Esophagus squamous epithelium (tissue), 5 donors: ENCODE measurements at regions not wholly inside any gene's neighbourhood (a gene's known extent, or its start where the extent isn't known, plus 50 kb on each side); places are given as distances from the start of the nearest gene placed in this dataset.

Experiments used
- DNase-seq: peaks from one replicate; lab custom pipeline; 2025; lab: John Stamatoyannopoulos, UW
- H3K27ac ChIP-seq, 4 donors: fragments of 200-600 bp; sonication (generic); one replicate each; pipeline ENCODE4 v1.5.1; 2016 to 2019; ENCODE audit warnings: mild to moderate bottlenecking in 1 of 4
- H3K27me3 ChIP-seq, 4 donors: fragments of 200-600 bp; sonication (generic); 1 replicate in 3 of 4; 2 replicates in 1 of 4; pipeline versions ENCODE4 v1.5.1 to v1.6.0; 2017 to 2021; ENCODE audit warnings: antibody characterized with exemption in 1 of 4
- H3K36me3 ChIP-seq, 3 donors: fragments of 200-600 bp; sonication (generic); one replicate each; pipeline ENCODE4 v1.5.1; 2016 to 2019
- H3K4me1 ChIP-seq, 3 donors: fragments of 200-600 bp; sonication (generic); one replicate each; pipeline ENCODE4 v1.5.1; 2017 to 2019
- H3K4me3 ChIP-seq, 4 donors: fragments of 200-600 bp; sonication (generic); 1 replicate in 3 of 4; 2 replicates in 1 of 4; pipeline ENCODE4 v1.5.1; 2016 to 2019; ENCODE audit warnings: mild to moderate bottlenecking in 2 of 4, moderate library complexity in 1 of 4
- H3K9me3 ChIP-seq, 3 donors: fragments of 200-600 bp; sonication (generic); one replicate each; pipeline ENCODE4 v1.5.1; 2016 to 2019
- POLR2A ChIP-seq, 4 donors: fragments of 450-650 bp; IDR thresholded peaks; one replicate each; pipeline ENCODE4 v1.6.1; 2017; ENCODE audit warnings: antibody characterized with exemption in 4 of 4, mild to moderate bottlenecking in 4 of 4, moderate library complexity in 3 of 4
- WGBS, 2 donors: methylation state at CpG; one replicate each; pipeline ENCODE4 v1.1.5; 2018; 5-methylcytosine and 5-hydroxymethylcytosine counted together
- intact Hi-C: fragments of 100-400 bp; cut with DNase I; formaldehyde crosslinking; loops from one replicate; pipeline ENCODE4 v1.15.0; 2022
- TF ChIP-seq, protein P1 (sequence below), 6 experiments: fragments of 450-650 bp in 4 of 6; fragments of 200-600 bp in 2 of 6; sonication (generic) in 2 of 6; IDR thresholded peaks; one replicate each; pipeline ENCODE4 v1.5.1; 2016 to 2019; ENCODE audit warnings: antibody characterized with exemption in 6 of 6, mild to moderate bottlenecking in 4 of 6, moderate library complexity in 4 of 6
- donor health status: DM: yes; HTN: yes; CAD: no.

- DNase-seq: no peak
- intact Hi-C loops: no loop called here
- Histone ChIP-seq H3K4me3 (no peak overlapping the region), H3K27ac (no peak overlapping the region), H3K36me3 (no peaks in the 10 kb centered on the region), H3K9me3 (no peaks in the 10 kb centered on the region), H3K4me1 (no peaks in the 10 kb centered on the region), H3K27me3 (no peaks in the 10 kb centered on the region)
- 83 to 87% methylated on average over 9 to 10 of the region's 13 CpGs for WGBS, 2 donors
- TF ChIP-seq, protein P1, sequence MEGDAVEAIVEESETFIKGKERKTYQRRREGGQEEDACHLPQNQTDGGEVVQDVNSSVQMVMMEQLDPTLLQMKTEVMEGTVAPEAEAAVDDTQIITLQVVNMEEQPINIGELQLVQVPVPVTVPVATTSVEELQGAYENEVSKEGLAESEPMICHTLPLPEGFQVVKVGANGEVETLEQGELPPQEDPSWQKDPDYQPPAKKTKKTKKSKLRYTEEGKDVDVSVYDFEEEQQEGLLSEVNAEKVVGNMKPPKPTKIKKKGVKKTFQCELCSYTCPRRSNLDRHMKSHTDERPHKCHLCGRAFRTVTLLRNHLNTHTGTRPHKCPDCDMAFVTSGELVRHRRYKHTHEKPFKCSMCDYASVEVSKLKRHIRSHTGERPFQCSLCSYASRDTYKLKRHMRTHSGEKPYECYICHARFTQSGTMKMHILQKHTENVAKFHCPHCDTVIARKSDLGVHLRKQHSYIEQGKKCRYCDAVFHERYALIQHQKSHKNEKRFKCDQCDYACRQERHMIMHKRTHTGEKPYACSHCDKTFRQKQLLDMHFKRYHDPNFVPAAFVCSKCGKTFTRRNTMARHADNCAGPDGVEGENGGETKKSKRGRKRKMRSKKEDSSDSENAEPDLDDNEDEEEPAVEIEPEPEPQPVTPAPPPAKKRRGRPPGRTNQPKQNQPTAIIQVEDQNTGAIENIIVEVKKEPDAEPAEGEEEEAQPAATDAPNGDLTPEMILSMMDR (IDR thresholded peaks at IDR 0.05): no peak
- TF ChIP-seq POLR2A (IDR thresholded peaks at IDR 0.05): no peak
These were observed 308.6 kb upstream of the ZFHX3 start for GRCh38 chr16:73356401-73357079.

GRCh38 chr16:73355981-73356380, 308.1 kb upstream of the ZFHX3 start:
- Histone ChIP-seq H3K36me3 (no peaks in the 10 kb centered on the region), H3K4me1 (no peaks in the 10 kb centered on the region), H3K27ac (no peak overlapping the region), H3K9me3 (no peaks in the 10 kb centered on the region), H3K27me3 (no peaks in the 10 kb centered on the region), H3K4me3 (no peak overlapping the region)
- intact Hi-C loops: no loop called here
- TF ChIP-seq POLR2A (IDR thresholded peaks at IDR 0.05): no peak
- TF ChIP-seq, protein P1 (IDR thresholded peaks at IDR 0.05): no peak
- DNase-seq: no peak
- WGBS, 2 donors: 82 to 94% methylated on average over 7 to 10 of the region's 10 CpGs

- no peaks in the 10 kb centered on the region for H3K36me3 ChIP-seq
- no peaks in the 10 kb centered on the region for H3K9me3 ChIP-seq
- DNase-seq: no peak
- no peak overlapping the region for H3K27ac ChIP-seq
- H3K27me3 ChIP-seq: no peaks in the 10 kb centered on the region
- 32 to 42% methylated on average over 8 to 9 of the region's 10 CpGs for WGBS, 2 donors
- intact Hi-C loops: no loop called here
- TF ChIP-seq, protein P1 (IDR thresholded peaks at IDR 0.05): no peak
- no peak for TF ChIP-seq POLR2A (IDR thresholded peaks at IDR 0.05)
- H3K4me3 ChIP-seq: no peak overlapping the region
- no peaks in the 10 kb centered on the region for H3K4me1 ChIP-seq
These were observed 306.5 kb upstream of the ZFHX3 start for GRCh38 chr16:73354434-73354833.

DNA sequence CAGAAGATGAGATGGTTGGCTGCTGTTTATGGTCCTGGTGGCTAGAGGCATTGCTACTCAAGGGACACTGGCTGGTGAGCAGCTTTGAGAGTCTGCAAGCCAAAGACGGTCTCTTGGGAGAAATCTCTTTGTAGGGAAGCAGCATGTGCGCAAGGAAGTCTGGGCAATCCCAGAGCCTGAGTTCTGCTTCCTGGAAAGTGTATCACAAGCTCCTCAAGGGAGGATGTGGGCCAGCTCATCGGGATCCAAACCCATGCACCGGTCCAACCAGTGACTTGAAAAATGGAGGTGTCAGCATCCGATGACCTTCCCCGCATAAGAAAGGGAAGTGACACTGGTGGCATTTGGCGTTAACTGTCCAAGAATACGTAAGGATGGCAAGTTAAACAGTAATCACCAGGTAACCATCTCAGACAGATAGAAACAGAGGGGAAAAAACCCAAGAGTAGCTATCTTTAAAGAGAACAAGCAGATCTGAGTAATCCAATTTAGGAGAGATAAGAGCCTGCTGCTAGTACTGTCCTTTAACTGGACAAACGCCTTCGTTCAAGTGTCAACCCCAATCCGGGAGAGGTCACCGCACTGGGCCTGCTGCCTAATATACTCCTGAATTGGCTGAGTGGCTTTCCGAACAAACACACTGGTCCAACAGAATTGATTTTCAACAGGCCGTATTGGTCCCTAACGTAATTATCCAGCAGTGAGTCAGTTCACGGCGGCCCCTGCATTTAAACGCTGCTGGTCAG, 303.0 kb upstream of the ZFHX3 start:
- no peak overlapping the region for H3K27ac ChIP-seq
- no peaks in the 10 kb centered on the region for H3K36me3 ChIP-seq
- intact Hi-C loops: no loop called here
- DNase-seq: no peak
- 80 to 87% methylated on average over 16 to 18 of the region's 18 CpGs for WGBS, 2 donors
- no peaks in the 10 kb centered on the region for H3K27me3 ChIP-seq
- H3K4me3 ChIP-seq: no peak overlapping the region
- H3K9me3 ChIP-seq: no peaks in the 10 kb centered on the region
- H3K4me1 ChIP-seq: no peaks in the 10 kb centered on the region
- TF ChIP-seq, protein P1 (IDR thresholded peaks at IDR 0.05): no peak
- TF ChIP-seq POLR2A (IDR thresholded peaks at IDR 0.05): no peak
